Neural progenitor cell (in vitro differentiated cells): ENCODE measurements at regions not wholly inside any gene's neighbourhood (a gene's known extent, or its start where the extent isn't known, plus 50 kb on each side); places are given as distances from the start of the nearest gene placed in this dataset.

Source experiments
- CTCF ChIP-seq: fragments of 200-600 bp; sonication (generic); IDR thresholded peaks from 2 replicates; pipeline ENCODE4 v1.5.1; 2017; ENCODE audit warnings: antibody characterized with exemption, mild to moderate bottlenecking
- EZH2 ChIP-seq: fragments of 200-600 bp; sonication (generic); IDR thresholded peaks from 2 replicates; pipeline ENCODE4 v1.6.1; 2017; ENCODE audit warnings: antibody characterized with exemption, mild to moderate bottlenecking, moderate library complexity

- TF ChIP-seq CTCF (no peak), EZH2 (no peak)
These were observed 115.7 kb upstream of the CACNA2D1 start for GRCh38 chr7:82559193-82559805.
